AG09319 (cell line): ENCODE measurements at regions not wholly inside any gene's neighbourhood (a gene's known extent, or its start where the extent isn't known, plus 50 kb on each side); places are given as distances from the start of the nearest gene placed in this dataset.

ENCODE experiments used
- DNase-seq: peaks from one replicate; pipeline ENCODE4 v3.0.0-alpha.2; 2010; ENCODE audit warnings: low read depth; ENCODE audit errors: extremely low read depth
- CTCF ChIP-seq: IDR thresholded peaks from 2 replicates; pipeline ENCODE4 v1.5.1; 2011; ENCODE audit warnings: low read depth, mild to moderate bottlenecking, inconsistent platforms, low read length, moderate library complexity

- TF ChIP-seq CTCF = no peak
- DNase-seq = no peak
Observed at GRCh38 chr12:17416748-17417147, 673.2 kb downstream of the RERGL start.

DNA sequence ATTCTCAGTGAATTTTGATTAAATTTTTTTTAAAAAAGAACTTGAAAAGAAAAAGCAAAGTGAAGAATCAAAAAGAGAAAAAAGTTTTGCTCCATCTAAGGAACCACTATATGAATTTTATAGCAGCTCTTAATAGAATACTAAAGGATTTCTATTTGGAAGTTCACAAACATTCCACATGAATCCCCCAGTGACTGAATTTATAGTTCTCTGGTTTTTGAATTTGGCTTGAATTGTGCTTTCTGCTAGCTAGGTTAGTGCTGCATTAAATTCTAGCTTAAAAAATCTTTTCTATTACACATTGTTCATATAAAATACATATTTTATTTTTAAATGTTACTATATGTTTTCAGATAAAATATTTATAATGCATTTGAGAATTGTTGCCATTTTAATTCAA lies 675.4 kb downstream of the RERGL start:
- TF ChIP-seq CTCF = no peak
- DNase-seq = no peak

DNA sequence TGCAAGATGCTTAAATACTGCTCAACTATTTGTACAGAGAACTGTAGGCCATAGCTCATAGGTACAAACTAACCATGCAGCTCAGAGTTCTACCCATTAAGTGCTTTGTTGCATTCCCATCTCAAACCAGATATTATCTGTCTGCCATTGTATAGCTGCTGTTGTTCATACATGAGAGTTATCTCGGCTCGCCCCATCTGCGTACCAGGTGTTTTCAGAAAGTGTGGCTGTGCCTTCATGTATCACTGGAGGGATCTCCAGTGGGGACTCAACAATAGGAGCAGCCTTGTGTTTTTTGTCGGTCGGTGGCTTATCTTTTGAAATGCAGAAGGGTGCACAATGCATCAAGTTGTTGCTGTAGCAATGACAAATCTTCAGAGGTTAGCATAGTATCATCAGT lies 678.3 kb downstream of the RERGL start:
- DNase-seq = no peak
- TF ChIP-seq CTCF = no peak

DNA sequence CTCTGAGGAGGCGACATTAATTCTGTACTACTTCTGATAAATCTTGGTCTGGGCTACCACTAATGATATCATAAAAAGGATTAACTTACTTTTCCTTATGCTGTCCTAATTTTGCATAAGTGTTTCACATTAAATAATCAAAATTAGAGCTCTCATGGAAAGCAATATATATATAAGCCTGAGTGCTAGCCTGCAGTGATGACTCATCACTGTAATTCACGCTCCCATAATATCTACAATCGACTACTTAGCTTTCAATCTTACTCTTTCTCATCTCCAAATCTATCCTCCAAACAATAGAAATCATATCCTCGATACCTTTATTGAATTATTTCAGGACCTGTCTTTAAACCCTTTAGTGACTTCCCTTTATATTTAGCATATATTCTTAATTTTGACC lies 701.3 kb downstream of the RERGL start:
- TF ChIP-seq CTCF = no peak
- DNase-seq = no peak

DNA sequence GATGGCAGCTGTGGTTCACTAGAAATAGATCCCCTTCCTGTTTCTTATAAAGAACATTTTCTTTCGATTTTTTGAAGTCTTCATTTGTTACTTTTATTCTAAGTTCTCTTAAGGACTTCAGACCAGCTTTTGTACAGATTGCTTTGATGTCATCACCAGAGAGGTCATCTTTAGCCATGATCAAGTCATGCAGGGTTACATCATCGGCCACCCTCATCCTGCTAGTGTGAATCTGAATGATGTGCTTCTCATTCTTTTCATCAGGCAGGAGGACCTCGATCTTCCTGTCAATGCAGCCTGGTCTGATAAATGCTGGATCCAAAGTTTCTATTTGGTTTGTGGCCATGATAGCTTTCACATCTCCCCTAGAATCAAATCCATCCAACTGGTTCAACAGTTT lies 706.7 kb downstream of the RERGL start:
- no peak for TF ChIP-seq CTCF
- no peak for DNase-seq

DNA sequence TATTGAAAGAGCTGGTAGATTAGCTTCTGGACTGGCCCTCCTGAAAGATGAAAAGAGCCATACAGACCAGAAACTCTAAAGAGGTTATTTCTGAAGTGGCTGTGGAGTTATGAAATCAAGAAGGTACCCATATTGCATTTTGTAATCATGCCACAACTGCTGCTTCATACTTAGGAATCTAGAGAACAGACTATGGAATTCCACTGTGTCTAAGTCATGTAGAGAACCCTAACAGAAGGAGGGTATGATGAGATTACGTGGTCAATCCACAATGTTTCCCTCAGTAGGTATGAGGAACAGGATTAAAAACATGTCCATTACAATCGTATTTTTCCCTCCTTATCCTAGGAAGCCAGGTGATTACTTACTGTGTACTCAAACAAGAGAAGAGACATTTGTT lies 708.8 kb downstream of the RERGL start:
- DNase-seq = no peak
- TF ChIP-seq CTCF = no peak

DNA sequence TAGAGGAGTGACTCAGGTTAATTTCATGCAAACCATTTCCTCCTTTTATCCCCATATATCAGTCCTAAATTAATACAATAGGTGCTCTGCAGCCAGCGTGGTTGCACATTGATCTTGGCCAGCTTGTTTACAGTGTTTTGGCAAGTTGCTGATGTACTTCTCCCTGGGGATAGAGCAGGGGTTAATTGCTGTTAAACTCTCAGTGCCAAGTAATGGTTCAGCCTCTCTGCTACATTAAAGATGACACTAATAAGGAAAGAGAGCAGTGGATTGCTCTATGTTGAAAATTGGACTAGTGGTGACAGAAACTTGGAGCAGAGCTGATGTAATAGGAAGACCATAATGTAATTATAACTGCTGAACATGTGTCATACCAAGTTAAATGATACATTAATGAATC lies 717.5 kb downstream of the RERGL start:
- DNase-seq = no peak
- no peak for TF ChIP-seq CTCF
